ENCODE measurements at regions not wholly inside any gene's neighbourhood (a gene's known extent, or its start where the extent isn't known, plus 50 kb on each side); places are given as distances from the start of the nearest gene placed in this dataset.
"Not testable (repeated sequence)": the region's sequence is repeated elsewhere in the genome, so short reads cannot be mapped to it uniquely, and the experiment has no call there.

DNA sequence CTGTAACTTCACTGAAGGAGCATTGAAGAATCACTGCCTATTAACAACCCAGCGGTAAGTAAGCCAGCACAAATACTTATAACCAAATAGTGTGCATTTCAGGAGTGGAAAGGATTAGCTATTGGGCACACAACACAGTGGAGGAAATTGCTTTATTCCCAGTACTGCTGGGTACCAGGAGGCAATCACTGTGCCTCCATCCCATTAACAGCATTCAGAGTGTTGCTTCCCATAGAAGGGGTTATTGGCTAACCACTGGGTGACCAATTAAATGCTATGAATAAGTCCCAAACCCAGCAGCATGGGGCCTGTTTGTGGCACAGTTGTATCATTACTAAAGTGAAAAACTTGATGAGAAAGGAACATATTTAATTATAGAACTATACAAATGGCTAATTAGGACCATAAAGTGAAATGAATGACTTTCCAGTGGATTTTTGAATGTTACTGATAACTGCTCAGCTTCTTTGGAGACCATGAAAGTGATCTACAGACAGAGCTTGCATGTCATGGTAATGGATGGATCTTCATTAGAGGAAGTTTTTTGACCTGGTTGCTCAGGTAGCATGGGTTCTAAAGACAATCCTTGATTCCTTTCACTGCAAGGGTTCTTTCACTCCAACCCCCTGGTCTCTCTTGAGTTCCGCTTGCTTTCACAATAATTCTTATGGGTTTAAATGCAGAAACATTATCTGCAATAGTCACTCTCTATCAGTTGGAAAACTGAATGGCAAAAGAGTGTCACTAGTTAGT lies 413.3 kb upstream of the RORB start:
- Histone ChIP-seq H3K27me3 (replicated peaks; ENCODE audit: control insufficient read depth, insufficient read depth, low read length) (no peaks in the 10 kb centered on the region), H3K4me3 (replicated peaks; ENCODE audit: low read depth, low read length) (no peak overlapping the region), H3K36me3 (ENCODE audit: control insufficient read depth, insufficient read depth, low read length) (no peaks in the 10 kb centered on the region)
- TF ChIP-seq CTCF (IDR thresholded peaks at IDR 0.05; ENCODE audit: insufficient read depth, low read length, poor library complexity, severe bottlenecking) = no peak
- DNase-seq (ENCODE audit: extremely low read depth, insufficient read length) = no peak

- H3K36me3 ChIP-seq (ENCODE audit: control insufficient read depth, insufficient read depth, low read length); H3K27me3 ChIP-seq (replicated peaks; ENCODE audit: control insufficient read depth, insufficient read depth, low read length); DNase-seq (ENCODE audit: extremely low read depth, insufficient read length); H3K4me3 ChIP-seq (replicated peaks; ENCODE audit: low read depth, low read length): not testable (repeated sequence)
These were observed 411.6 kb upstream of the RORB start for GRCh38 chr9:74085384-74086037.

- not testable (repeated sequence) for H3K4me3 ChIP-seq (replicated peaks; ENCODE audit: low read depth, low read length); H3K36me3 ChIP-seq (ENCODE audit: control insufficient read depth, insufficient read depth, low read length); H3K27me3 ChIP-seq (replicated peaks; ENCODE audit: control insufficient read depth, insufficient read depth, low read length); DNase-seq (ENCODE audit: extremely low read depth, insufficient read length)
These were observed 406.2 kb upstream of the RORB start for GRCh38 chr9:74090921-74091320.

GRCh38 chr9:74092491-74092834 lies 404.7 kb upstream of the RORB start:
- TF ChIP-seq CTCF (IDR thresholded peaks at IDR 0.05; ENCODE audit: insufficient read depth, low read length, poor library complexity, severe bottlenecking) = no peak

GRCh38 chr9:74094037-74094436 lies 403.1 kb upstream of the RORB start:
- H3K27me3 ChIP-seq (replicated peaks; ENCODE audit: control insufficient read depth, insufficient read depth, low read length); DNase-seq (ENCODE audit: extremely low read depth, insufficient read length); H3K4me3 ChIP-seq (replicated peaks; ENCODE audit: low read depth, low read length); H3K36me3 ChIP-seq (ENCODE audit: control insufficient read depth, insufficient read depth, low read length): not testable (repeated sequence)

More at GRCh38 chr9:74092491-74092834, 404.7 kb upstream of the RORB start:
- Histone ChIP-seq H3K27me3 (replicated peaks; ENCODE audit: control insufficient read depth, insufficient read depth, low read length) (no peaks in the 10 kb centered on the region), H3K36me3 (ENCODE audit: control insufficient read depth, insufficient read depth, low read length) (no peaks in the 10 kb centered on the region), H3K4me3 (replicated peaks; ENCODE audit: low read depth, low read length) (no peak overlapping the region)
- DNase-seq (ENCODE audit: extremely low read depth, insufficient read length) = no peak

- no peaks in the 10 kb centered on the region for H3K36me3 ChIP-seq (ENCODE audit: control insufficient read depth, insufficient read depth, low read length)
- no peak for TF ChIP-seq CTCF (IDR thresholded peaks at IDR 0.05; ENCODE audit: insufficient read depth, low read length, poor library complexity, severe bottlenecking)
These were observed 402.4 kb upstream of the RORB start for GRCh38 chr9:74094766-74095165.

DNA sequence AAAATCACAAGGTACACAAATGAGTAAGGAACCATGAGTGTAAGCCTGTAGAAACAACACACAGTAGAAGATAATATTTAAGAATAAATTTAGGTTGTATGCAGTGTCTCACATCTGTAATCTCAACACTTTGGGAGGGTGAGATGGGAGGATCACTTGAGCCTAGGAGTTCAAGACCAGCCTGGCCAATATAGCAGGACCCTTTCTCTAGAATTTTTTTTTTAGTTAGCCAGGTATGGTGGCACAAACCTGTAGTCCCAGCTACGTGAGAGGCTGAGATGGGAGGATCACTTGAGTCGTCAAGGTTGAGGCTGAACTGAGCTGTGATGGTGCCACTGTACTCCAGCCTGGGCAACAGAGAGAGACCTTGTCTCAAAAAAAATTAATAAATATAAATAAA lies 401.2 kb upstream of the RORB start:
- no peaks in the 10 kb centered on the region for H3K27me3 ChIP-seq (replicated peaks; ENCODE audit: control insufficient read depth, insufficient read depth, low read length)
- DNase-seq (ENCODE audit: extremely low read depth, insufficient read length) = no peak
- TF ChIP-seq CTCF (IDR thresholded peaks at IDR 0.05; ENCODE audit: insufficient read depth, low read length, poor library complexity, severe bottlenecking) = no peak
- H3K36me3 ChIP-seq (ENCODE audit: control insufficient read depth, insufficient read depth, low read length) = no peaks in the 10 kb centered on the region
- H3K4me3 ChIP-seq (replicated peaks; ENCODE audit: low read depth, low read length) = no peak overlapping the region

More at GRCh38 chr9:74094766-74095165, 402.4 kb upstream of the RORB start:
- no peak for DNase-seq (ENCODE audit: extremely low read depth, insufficient read length)
- H3K4me3 ChIP-seq (replicated peaks; ENCODE audit: low read depth, low read length) = no peak overlapping the region
- H3K27me3 ChIP-seq (replicated peaks; ENCODE audit: control insufficient read depth, insufficient read depth, low read length) = no peaks in the 10 kb centered on the region

Measured in GM06990 (cell line).